Esophagus muscularis mucosa (tissue), 3 donors: ENCODE measurements at regions not wholly inside any gene's neighbourhood (a gene's known extent, or its start where the extent isn't known, plus 50 kb on each side); places are given as distances from the start of the nearest gene placed in this dataset.

ENCODE experiments used
- CTCF ChIP-seq, 3 experiments: fragments of 200-600 bp in 2 of 3; fragments of 450-650 bp in 1 of 3; sonication (generic) in 2 of 3; IDR thresholded peaks; one replicate each; pipeline ENCODE4 v1.5.1; 2017 to 2019; ENCODE audit warnings: antibody characterized with exemption in 3 of 3, mild to moderate bottlenecking in 2 of 3, moderate library complexity in 1 of 3
- POLR2AphosphoS5 ChIP-seq, 2 donors: sonication (generic); formaldehyde crosslinking; IDR thresholded peaks; one replicate each; pipeline ENCODE4 v1.6.1; 2017; ENCODE audit warnings: antibody characterized with exemption in 2 of 2

DNA sequence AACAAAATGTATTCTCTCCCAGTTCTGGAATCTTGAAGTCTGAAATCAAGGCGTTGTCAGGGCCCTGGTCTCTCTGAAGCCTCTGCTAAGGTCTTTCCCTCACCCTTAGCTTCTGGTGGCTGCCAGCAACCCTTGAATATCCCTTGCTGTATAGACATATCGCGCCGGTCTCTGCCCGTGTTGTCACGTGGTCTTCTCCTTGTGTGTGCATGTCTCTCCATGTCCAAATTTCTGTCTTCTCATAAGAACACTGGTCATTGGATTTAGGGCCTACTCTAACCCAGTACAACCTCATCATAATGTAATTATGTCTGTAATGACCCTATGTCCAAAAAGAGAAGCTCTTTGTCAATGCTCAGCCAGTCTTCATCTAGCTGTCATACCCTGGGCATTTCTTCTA is 85.7 kb upstream of the ETS2 start:
- TF ChIP-seq CTCF (IDR thresholded peaks at IDR 0.05) (no peak), POLR2AphosphoS5 (IDR thresholded peaks at IDR 0.05) (no peak)
